Karpas-422 (cell line): ENCODE measurements at regions not wholly inside any gene's neighbourhood (a gene's known extent, or its start where the extent isn't known, plus 50 kb on each side); places are given as distances from the start of the nearest gene placed in this dataset.

Source experiments
- DNase-seq: peaks from one replicate; pipeline ENCODE4 v3.0.0-alpha.2; 2015
- H2AFZ ChIP-seq: fragments of 200-600 bp; sonication (generic); 2 replicates; pipeline ENCODE4 v1.6.1; 2014; ENCODE audit warnings: antibody characterized with exemption, low read length, mixed read lengths
- H3K27ac ChIP-seq: fragments of 200-600 bp; sonication (generic); 2 replicates; pipeline ENCODE4 v1.5.1; 2014; ENCODE audit warnings: mild to moderate bottlenecking, low read length, moderate library complexity
- H3K27me3 ChIP-seq: fragments of 200-600 bp; sonication (generic); 2 replicates; pipeline ENCODE4 v1.6.1; 2014; ENCODE audit warnings: low read length, mixed read lengths
- H3K36me3 ChIP-seq: fragments of 200-600 bp; sonication (generic); 2 replicates; pipeline ENCODE4 v1.6.1; 2014; ENCODE audit warnings: low read length, mixed read lengths; ENCODE audit not compliant: insufficient read depth
- H3K4me1 ChIP-seq: fragments of 200-600 bp; sonication (generic); 2 replicates; pipeline ENCODE4 v1.6.1; 2014; ENCODE audit warnings: mild to moderate bottlenecking, low read length, mixed read lengths
- H3K4me2 ChIP-seq: fragments of 200-600 bp; sonication (generic); 2 replicates; pipeline ENCODE4 v1.6.1; 2014; ENCODE audit warnings: low read length, low read depth, mild to moderate bottlenecking; ENCODE audit not compliant: poor library complexity, severe bottlenecking
- H3K4me3 ChIP-seq: fragments of 200-600 bp; sonication (generic); 2 replicates; pipeline ENCODE4 v1.5.1; 2014; ENCODE audit warnings: mild to moderate bottlenecking, antibody characterized with exemption, low read length, mixed read lengths
- H3K79me2 ChIP-seq: fragments of 200-600 bp; sonication (generic); 2 replicates; pipeline ENCODE4 v1.6.1; 2014; ENCODE audit warnings: mild to moderate bottlenecking, low read length, mixed read lengths
- H3K9ac ChIP-seq: fragments of 200-600 bp; sonication (generic); 2 replicates; pipeline ENCODE4 v1.6.0; 2014; ENCODE audit warnings: low read length
- H3K9me2 ChIP-seq: fragments of 200-600 bp; sonication (generic), shearing (Covaris generic); replicated peaks from 2 replicates; pipeline ENCODE4 v1.6.0; 2014; ENCODE audit warnings: mild to moderate bottlenecking, low read length, moderate library complexity; ENCODE audit not compliant: insufficient read depth
- H3K9me3 ChIP-seq: fragments of 300-700, 200-600 bp; sonication (generic); 2 replicates; pipeline ENCODE4 v1.6.1; 2014; ENCODE audit warnings: low read length, mixed read lengths
- H4K20me1 ChIP-seq: fragments of 200-600 bp; sonication (generic); 2 replicates; pipeline ENCODE4 v1.6.1; 2014; ENCODE audit warnings: mild to moderate bottlenecking, antibody characterized with exemption, low read length, low read depth; ENCODE audit not compliant: insufficient read depth

GRCh38 chr7:21024485-21024867, 237.8 kb upstream of the SP8 start:
- Histone ChIP-seq H3K36me3 (no peaks in the 10 kb centered on the region), H3K27ac (no peak overlapping the region), H3K4me2 (no peak overlapping the region), H3K9ac (no peak overlapping the region), H4K20me1 (no peaks in the 10 kb centered on the region), H3K9me2 (no peaks in the 10 kb centered on the region), H3K79me2 (no peaks in the 10 kb centered on the region), H2AFZ (no peak overlapping the region), H3K4me3 (no peak overlapping the region), H3K27me3 (no peaks in the 10 kb centered on the region), H3K4me1 (no peaks in the 10 kb centered on the region), H3K9me3 (no peaks in the 10 kb centered on the region)
- no peak for DNase-seq

DNA sequence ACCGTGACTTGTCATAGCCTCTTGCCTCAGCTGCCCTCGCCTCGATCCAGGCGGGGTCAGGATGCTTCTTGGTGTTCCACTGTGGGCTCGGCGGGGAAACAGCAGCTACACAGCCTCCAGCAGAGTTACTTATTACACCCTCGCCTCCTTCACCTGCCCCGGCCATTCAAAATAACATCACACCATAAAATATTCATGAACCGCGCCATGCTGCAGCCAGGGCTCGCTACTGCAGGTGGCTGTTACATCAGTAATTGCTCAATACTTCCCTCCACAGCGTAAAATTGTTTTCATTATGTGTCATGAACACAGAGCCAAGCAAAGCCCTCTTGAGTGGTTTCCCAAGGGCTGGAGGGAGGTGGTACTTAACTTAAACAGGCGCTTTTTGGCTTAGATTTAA, 241.5 kb upstream of the SP8 start:
- H3K27me3 ChIP-seq, result no peaks in the 10 kb centered on the region
- no peak for DNase-seq
- no peaks in the 10 kb centered on the region for H3K36me3 ChIP-seq
- no peaks in the 10 kb centered on the region for H3K9me2 ChIP-seq
- H3K9ac ChIP-seq, result no peak overlapping the region
- H3K4me2 ChIP-seq, result no peak overlapping the region
- H4K20me1 ChIP-seq, result no peaks in the 10 kb centered on the region
- no peak overlapping the region for H2AFZ ChIP-seq
- H3K27ac ChIP-seq, result no peak overlapping the region
- H3K79me2 ChIP-seq, result no peaks in the 10 kb centered on the region
- no peaks in the 10 kb centered on the region for H3K9me3 ChIP-seq
- H3K4me1 ChIP-seq, result no peaks in the 10 kb centered on the region
- H3K4me3 ChIP-seq, result no peak overlapping the region

- no peak overlapping the region for H2AFZ ChIP-seq
- H3K9me2 ChIP-seq, result no peaks in the 10 kb centered on the region
- H3K4me1 ChIP-seq, result no peaks in the 10 kb centered on the region
- H3K27me3 ChIP-seq, result no peaks in the 10 kb centered on the region
- no peak overlapping the region for H3K4me3 ChIP-seq
- H3K36me3 ChIP-seq, result no peaks in the 10 kb centered on the region
- H3K9ac ChIP-seq, result no peak overlapping the region
- no peaks in the 10 kb centered on the region for H3K79me2 ChIP-seq
- no peak overlapping the region for H3K27ac ChIP-seq
- no peak overlapping the region for H3K4me2 ChIP-seq
- no peaks in the 10 kb centered on the region for H4K20me1 ChIP-seq
- H3K9me3 ChIP-seq, result no peaks in the 10 kb centered on the region
- DNase-seq, result no peak
These were observed 241.9 kb upstream of the SP8 start for GRCh38 chr7:21028599-21028998.

GRCh38 chr7:21029006-21029405, 242.3 kb upstream of the SP8 start:
- Histone ChIP-seq H3K27ac (no peak overlapping the region), H3K9me3 (no peaks in the 10 kb centered on the region)
- no peak for DNase-seq

GRCh38 chr7:21030237-21030871, 243.7 kb upstream of the SP8 start:
- no peaks in the 10 kb centered on the region for H3K27me3 ChIP-seq
- H3K4me3 ChIP-seq, result no peak overlapping the region
- H3K79me2 ChIP-seq, result no peaks in the 10 kb centered on the region
- H3K9ac ChIP-seq, result no peak overlapping the region
- H2AFZ ChIP-seq, result no peak overlapping the region
- no peaks in the 10 kb centered on the region for H3K9me3 ChIP-seq
- no peak overlapping the region for H3K27ac ChIP-seq
- no peaks in the 10 kb centered on the region for H4K20me1 ChIP-seq
- H3K4me1 ChIP-seq, result no peaks in the 10 kb centered on the region
- H3K4me2 ChIP-seq, result no peak overlapping the region
- no peaks in the 10 kb centered on the region for H3K9me2 ChIP-seq
- no peaks in the 10 kb centered on the region for H3K36me3 ChIP-seq
- no peak for DNase-seq

More at GRCh38 chr7:21029006-21029405, 242.3 kb upstream of the SP8 start:
- Histone ChIP-seq H2AFZ (no peak overlapping the region), H4K20me1 (no peaks in the 10 kb centered on the region), H3K4me3 (no peak overlapping the region), H3K4me1 (no peaks in the 10 kb centered on the region), H3K27me3 (no peaks in the 10 kb centered on the region), H3K9me2 (no peaks in the 10 kb centered on the region), H3K4me2 (no peak overlapping the region), H3K36me3 (no peaks in the 10 kb centered on the region), H3K9ac (no peak overlapping the region), H3K79me2 (no peaks in the 10 kb centered on the region)

GRCh38 chr7:21041252-21041651, 254.6 kb upstream of the SP8 start:
- Histone ChIP-seq H3K4me2 (no peak overlapping the region), H3K4me1 (no peaks in the 10 kb centered on the region), H3K27me3 (no peaks in the 10 kb centered on the region), H3K79me2 (no peaks in the 10 kb centered on the region), H4K20me1 (no peaks in the 10 kb centered on the region), H3K36me3 (no peaks in the 10 kb centered on the region), H3K9me3 (no peaks in the 10 kb centered on the region), H3K9ac (no peak overlapping the region), H2AFZ (no peak overlapping the region), H3K27ac (no peak overlapping the region), H3K4me3 (no peak overlapping the region), H3K9me2 (no peaks in the 10 kb centered on the region)
- DNase-seq, result no peak

- no peaks in the 10 kb centered on the region for H3K27me3 ChIP-seq
- no peak for DNase-seq
- no peak overlapping the region for H3K9ac ChIP-seq
- H3K36me3 ChIP-seq, result no peaks in the 10 kb centered on the region
- H3K79me2 ChIP-seq, result no peaks in the 10 kb centered on the region
- no peaks in the 10 kb centered on the region for H3K4me1 ChIP-seq
- no peak overlapping the region for H3K27ac ChIP-seq
- no peak overlapping the region for H2AFZ ChIP-seq
- no peaks in the 10 kb centered on the region for H3K9me2 ChIP-seq
- H3K4me2 ChIP-seq, result no peak overlapping the region
- H3K4me3 ChIP-seq, result no peak overlapping the region
- H4K20me1 ChIP-seq, result no peaks in the 10 kb centered on the region
- H3K9me3 ChIP-seq, result no peaks in the 10 kb centered on the region
These were observed 255.0 kb upstream of the SP8 start for GRCh38 chr7:21041666-21042065.

DNA sequence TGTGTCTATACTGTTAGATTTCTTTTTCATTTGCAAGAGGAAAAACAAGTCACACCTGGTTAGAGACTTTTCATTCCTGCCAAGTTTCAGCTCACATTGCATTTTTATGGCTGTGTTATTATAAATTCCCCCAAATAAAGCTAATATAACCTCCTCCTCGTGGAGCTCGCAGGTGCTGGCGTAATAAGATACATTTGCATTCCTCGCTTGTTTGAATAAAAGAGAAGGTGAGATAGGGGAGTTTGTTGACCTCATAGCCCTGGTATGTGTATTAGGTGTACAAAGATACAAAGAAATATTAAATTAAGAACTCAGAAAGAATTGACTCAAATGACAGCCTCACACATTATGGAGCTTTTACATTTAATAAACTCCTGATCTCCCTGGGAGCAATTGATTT, 257.7 kb upstream of the SP8 start:
- Histone ChIP-seq H3K4me2 (no peak overlapping the region), H3K79me2 (no peaks in the 10 kb centered on the region), H4K20me1 (no peaks in the 10 kb centered on the region), H3K4me3 (no peak overlapping the region), H3K36me3 (no peaks in the 10 kb centered on the region), H3K9me3 (no peaks in the 10 kb centered on the region), H2AFZ (no peak overlapping the region), H3K27me3 (no peaks in the 10 kb centered on the region), H3K27ac (no peak overlapping the region), H3K9me2 (no peaks in the 10 kb centered on the region), H3K4me1 (no peaks in the 10 kb centered on the region), H3K9ac (no peak overlapping the region)
- no peak for DNase-seq
